H1 (cell line): ENCODE measurements at regions not wholly inside any gene's neighbourhood (a gene's known extent, or its start where the extent isn't known, plus 50 kb on each side); places are given as distances from the start of the nearest gene placed in this dataset.

Experiments
- CEBPB ChIP-seq: IDR thresholded peaks from 2 replicates; pipeline ENCODE4 v1.6.1; 2012; ENCODE audit warnings: low read depth, low read length
- CREB1 ChIP-seq: IDR thresholded peaks from 2 replicates; pipeline ENCODE4 v1.6.1; 2012; ENCODE audit warnings: inconsistent platforms
- CTCF ChIP-seq, 3 experiments: IDR thresholded peaks; 1 replicate in 2 of 3; 2 replicates in 1 of 3; pipeline versions ENCODE4 v1.5.1 to v1.6.1; 2011; ENCODE audit warnings: low read length in 3 of 3, mild to moderate bottlenecking in 3 of 3, inconsistent platforms in 2 of 3, low read depth in 1 of 3, moderate library complexity in 1 of 3; ENCODE audit not compliant: insufficient read depth in 1 of 3; ENCODE audit errors: control extremely low read depth in 1 of 3
- EZH2 ChIP-seq: fragments of 200-600 bp; sonication (generic); IDR thresholded peaks from 2 replicates; pipeline ENCODE4 v1.7.1; 2012; ENCODE audit warnings: low read depth, mild to moderate bottlenecking, moderate library complexity, low read length, inconsistent platforms; ENCODE audit not compliant: severe bottlenecking
- POLR2A ChIP-seq, 2 experiments: IDR thresholded peaks; 1 replicate in 1 of 2; 2 replicates in 1 of 2; pipeline ENCODE4 v1.6.1; 2011; ENCODE audit warnings: low read depth in 2 of 2, low read length in 2 of 2, mild to moderate bottlenecking in 2 of 2; ENCODE audit errors: control extremely low read depth in 1 of 2
- POLR2AphosphoS5 ChIP-seq: IDR thresholded peaks from 2 replicates; pipeline ENCODE4 v1.6.1; 2011; ENCODE audit warnings: low read depth, low read length
- RNF2 ChIP-seq: fragments of 200-900, 300-1000 bp; sonication (generic); IDR thresholded peaks from 2 replicates; pipeline ENCODE4 v1.7.1; 2016; ENCODE audit warnings: borderline replicate concordance, low read depth, mild to moderate bottlenecking, antibody characterized with exemption, low read length; ENCODE audit not compliant: poor library complexity, severe bottlenecking; ENCODE audit errors: missing control alignments
- TF ChIP-seq, protein P1 (sequence below): IDR thresholded peaks from 2 replicates; pipeline ENCODE4 v1.6.1; 2011; ENCODE audit warnings: low read length, improper control_type of control experiment

DNA sequence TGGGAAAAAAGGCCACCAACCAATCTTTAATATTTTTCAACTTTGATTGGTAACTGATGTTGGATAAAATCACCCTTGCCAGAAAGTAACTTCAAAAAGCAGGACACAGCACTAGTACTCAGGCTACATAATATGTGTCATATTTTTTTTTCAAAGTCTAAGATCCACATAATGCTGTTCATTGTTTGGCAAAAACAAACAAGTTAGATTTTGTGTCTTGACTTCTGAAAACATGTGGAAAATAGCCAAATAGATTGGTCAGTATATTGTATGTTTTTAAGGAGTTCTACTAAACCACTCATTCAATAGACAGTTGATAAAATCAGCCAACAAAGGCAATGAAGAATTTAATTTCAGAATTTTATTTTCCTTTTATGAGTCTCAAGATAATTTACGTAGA, 111.7 kb upstream of the CCDC54 start:
- TF ChIP-seq CREB1 = no peak
- no peak for TF ChIP-seq CTCF (IDR thresholded peaks at IDR 0.05; ENCODE audit: control extremely low read depth in 1 of 3, insufficient read depth in 1 of 3, low read depth in 1 of 3, low read length in 3 of 3)
- TF ChIP-seq RNF2 = no peak
- TF ChIP-seq CEBPB = no peak
- TF ChIP-seq EZH2 = no peak
- TF ChIP-seq, protein P1, sequence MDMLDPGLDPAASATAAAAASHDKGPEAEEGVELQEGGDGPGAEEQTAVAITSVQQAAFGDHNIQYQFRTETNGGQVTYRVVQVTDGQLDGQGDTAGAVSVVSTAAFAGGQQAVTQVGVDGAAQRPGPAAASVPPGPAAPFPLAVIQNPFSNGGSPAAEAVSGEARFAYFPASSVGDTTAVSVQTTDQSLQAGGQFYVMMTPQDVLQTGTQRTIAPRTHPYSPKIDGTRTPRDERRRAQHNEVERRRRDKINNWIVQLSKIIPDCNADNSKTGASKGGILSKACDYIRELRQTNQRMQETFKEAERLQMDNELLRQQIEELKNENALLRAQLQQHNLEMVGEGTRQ = no peak
- TF ChIP-seq POLR2A (IDR thresholded peaks at IDR 0.05; ENCODE audit: control extremely low read depth in 1 of 2, low read depth in 2 of 2, low read length in 2 of 2) = no peak
- no peak for TF ChIP-seq POLR2AphosphoS5
